Suprapubic skin (tissue), 4 donors: ENCODE measurements at regions not wholly inside any gene's neighbourhood (a gene's known extent, or its start where the extent isn't known, plus 50 kb on each side); places are given as distances from the start of the nearest gene placed in this dataset.

Experiments
- DNase-seq, 2 donors: peaks; one replicate each; pipeline ENCODE4 v3.0.0-alpha.2; 2019; ENCODE audit warnings: low spot score in 2 of 2
- H3K27ac ChIP-seq: fragments of 200-600 bp; sonication (generic); one replicate; pipeline ENCODE4 v1.5.1; 2019
- H3K27me3 ChIP-seq: fragments of 200-600 bp; sonication (generic); one replicate; pipeline ENCODE4 v1.5.1; 2019
- H3K36me3 ChIP-seq: fragments of 200-600 bp; sonication (generic); one replicate; pipeline ENCODE4 v1.5.1; 2019
- H3K4me1 ChIP-seq: fragments of 200-600 bp; sonication (generic); one replicate; pipeline ENCODE4 v1.5.1; 2019
- H3K4me3 ChIP-seq: fragments of 200-600 bp; sonication (generic); one replicate; pipeline ENCODE4 v1.5.1; 2019; ENCODE audit warnings: mild to moderate bottlenecking
- H3K9me3 ChIP-seq: fragments of 200-600 bp; sonication (generic); one replicate; pipeline ENCODE4 v1.5.1; 2019
- CTCF ChIP-seq, 2 donors: fragments of 200-600 bp in 1 of 2; fragments of 450-650 bp in 1 of 2; sonication (generic) in 1 of 2; IDR thresholded peaks; one replicate each; pipeline ENCODE4 v1.5.1; 2016 to 2019; ENCODE audit warnings: antibody characterized with exemption in 2 of 2, mild to moderate bottlenecking in 1 of 2, moderate library complexity in 1 of 2
- EP300 ChIP-seq: sonication (generic); formaldehyde crosslinking; IDR thresholded peaks from one replicate; pipeline ENCODE4 v1.6.1; 2017; ENCODE audit warnings: antibody characterized with exemption
- POLR2A ChIP-seq, 2 donors: fragments of 450-650 bp; IDR thresholded peaks; one replicate each; pipeline ENCODE4 v1.6.1; 2017; ENCODE audit warnings: antibody characterized with exemption in 2 of 2, mild to moderate bottlenecking in 2 of 2, moderate library complexity in 2 of 2
- POLR2AphosphoS5 ChIP-seq, 3 donors: sonication (generic); formaldehyde crosslinking; IDR thresholded peaks; one replicate each; pipeline ENCODE4 v1.6.1; 2017; ENCODE audit warnings: antibody characterized with exemption in 3 of 3
- WGBS: methylation state at CpG from one replicate; pipeline ENCODE4 v1.1.5; 2018; 5-methylcytosine and 5-hydroxymethylcytosine counted together

- H3K27me3 ChIP-seq, result peaks cover 32% of the 10 kb centered on the region
- DNase-seq, result no peak
Measured at GRCh38 chr1:25055324-25055780, 125.3 kb upstream of the RUNX3 start.

GRCh38 chr1:25054526-25055323 lies 124.6 kb upstream of the RUNX3 start:
- Histone ChIP-seq H3K27me3 (peaks cover 32% of the 10 kb centered on the region), H3K4me3 (no peak overlapping the region), H3K4me1 (no peaks in the 10 kb centered on the region), H3K9me3 (no peaks in the 10 kb centered on the region), H3K36me3 (no peaks in the 10 kb centered on the region), H3K27ac (no peak overlapping the region)
- DNase-seq, result no peak
- no peak for TF ChIP-seq EP300
- TF ChIP-seq POLR2AphosphoS5 (IDR thresholded peaks at IDR 0.05), result no peak
- TF ChIP-seq CTCF (IDR thresholded peaks at IDR 0.05), result no peak
- no peak for TF ChIP-seq POLR2A (IDR thresholded peaks at IDR 0.05)
- 61% methylated on average over 15 of the region's 15 CpGs for WGBS

More at GRCh38 chr1:25055324-25055780, 125.3 kb upstream of the RUNX3 start:
- H3K9me3 ChIP-seq, result no peaks in the 10 kb centered on the region
- H3K36me3 ChIP-seq, result no peaks in the 10 kb centered on the region
- H3K4me1 ChIP-seq, result no peaks in the 10 kb centered on the region
- no peak overlapping the region for H3K4me3 ChIP-seq
- TF ChIP-seq POLR2AphosphoS5 (IDR thresholded peaks at IDR 0.05) (no peak), CTCF (IDR thresholded peaks at IDR 0.05) (no peak), EP300 (no peak), POLR2A (IDR thresholded peaks at IDR 0.05) (no peak)
- no peak overlapping the region for H3K27ac ChIP-seq
- WGBS, result 48% methylated on average over 2 of the region's 13 CpGs

- WGBS, result 80% methylated on average over 12 of the region's 12 CpGs
- DNase-seq, result no peak
- Histone ChIP-seq H3K27ac (no peak overlapping the region), H3K27me3 (peaks cover 32% of the 10 kb centered on the region), H3K36me3 (no peaks in the 10 kb centered on the region), H3K4me3 (no peak overlapping the region), H3K4me1 (no peaks in the 10 kb centered on the region), H3K9me3 (no peaks in the 10 kb centered on the region)
- TF ChIP-seq CTCF (IDR thresholded peaks at IDR 0.05) (no peak), EP300 (no peak), POLR2AphosphoS5 (IDR thresholded peaks at IDR 0.05) (no peak), POLR2A (IDR thresholded peaks at IDR 0.05) (no peak)
Measured at GRCh38 chr1:25053576-25054250, 123.6 kb upstream of the RUNX3 start.

GRCh38 chr1:25051906-25052305 lies 121.8 kb upstream of the RUNX3 start:
- 83% methylated on average over 11 of the region's 12 CpGs for WGBS
- H3K9me3 ChIP-seq, result no peaks in the 10 kb centered on the region
- H3K4me1 ChIP-seq, result no peaks in the 10 kb centered on the region
- H3K27ac ChIP-seq, result no peak overlapping the region
- no peaks in the 10 kb centered on the region for H3K36me3 ChIP-seq
- no peak overlapping the region for H3K4me3 ChIP-seq
- no peak for TF ChIP-seq CTCF (IDR thresholded peaks at IDR 0.05)
- no peak for TF ChIP-seq POLR2A (IDR thresholded peaks at IDR 0.05)
- no peak for TF ChIP-seq POLR2AphosphoS5 (IDR thresholded peaks at IDR 0.05)
- TF ChIP-seq EP300, result no peak
- H3K27me3 ChIP-seq, result peaks cover 34% of the 10 kb centered on the region
- DNase-seq, result no peak

GRCh38 chr1:25051504-25051903 lies 121.4 kb upstream of the RUNX3 start:
- no peaks in the 10 kb centered on the region for H3K9me3 ChIP-seq
- H3K36me3 ChIP-seq, result no peaks in the 10 kb centered on the region
- no peak for DNase-seq
- WGBS, result 95% methylated on average over 6 of the region's 6 CpGs
- TF ChIP-seq CTCF (IDR thresholded peaks at IDR 0.05) (no peak), POLR2AphosphoS5 (IDR thresholded peaks at IDR 0.05) (no peak), EP300 (no peak), POLR2A (IDR thresholded peaks at IDR 0.05) (no peak)
- H3K27me3 ChIP-seq, result peaks cover 34% of the 10 kb centered on the region
- H3K27ac ChIP-seq, result no peak overlapping the region
- H3K4me1 ChIP-seq, result no peaks in the 10 kb centered on the region
- no peak overlapping the region for H3K4me3 ChIP-seq
